ENCODE measurements at regions not wholly inside any gene's neighbourhood (a gene's known extent, or its start where the extent isn't known, plus 50 kb on each side); places are given as distances from the start of the nearest gene placed in this dataset.

DNA sequence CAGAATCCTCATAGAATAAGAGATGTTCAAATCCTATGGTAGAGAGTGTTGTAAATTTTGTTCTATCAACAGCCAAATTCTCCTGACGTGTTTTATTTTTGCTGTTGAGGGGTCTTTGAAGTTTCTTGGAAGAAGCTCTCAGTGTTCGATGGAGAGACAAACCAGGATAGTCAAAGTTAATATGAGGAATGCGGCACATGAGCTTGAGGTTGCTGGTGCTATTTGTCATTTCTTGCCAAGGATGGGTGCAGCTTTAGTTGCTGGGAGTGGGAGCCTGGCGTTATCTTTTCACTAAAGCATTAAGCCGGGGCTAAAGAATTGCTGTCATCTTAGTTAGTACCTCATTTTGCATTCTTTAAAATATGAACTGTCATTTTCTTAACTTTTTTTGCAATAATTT, 239.9 kb upstream of the CSNK1A1L start:
- H3K9me3 Mint-ChIP-seq (ENCODE audit: low read depth), result peaks cover 4% of the 10 kb centered on the region
- H3K27me3 Mint-ChIP-seq, result no peaks in the 10 kb centered on the region
- TF ChIP-seq, protein P1, sequence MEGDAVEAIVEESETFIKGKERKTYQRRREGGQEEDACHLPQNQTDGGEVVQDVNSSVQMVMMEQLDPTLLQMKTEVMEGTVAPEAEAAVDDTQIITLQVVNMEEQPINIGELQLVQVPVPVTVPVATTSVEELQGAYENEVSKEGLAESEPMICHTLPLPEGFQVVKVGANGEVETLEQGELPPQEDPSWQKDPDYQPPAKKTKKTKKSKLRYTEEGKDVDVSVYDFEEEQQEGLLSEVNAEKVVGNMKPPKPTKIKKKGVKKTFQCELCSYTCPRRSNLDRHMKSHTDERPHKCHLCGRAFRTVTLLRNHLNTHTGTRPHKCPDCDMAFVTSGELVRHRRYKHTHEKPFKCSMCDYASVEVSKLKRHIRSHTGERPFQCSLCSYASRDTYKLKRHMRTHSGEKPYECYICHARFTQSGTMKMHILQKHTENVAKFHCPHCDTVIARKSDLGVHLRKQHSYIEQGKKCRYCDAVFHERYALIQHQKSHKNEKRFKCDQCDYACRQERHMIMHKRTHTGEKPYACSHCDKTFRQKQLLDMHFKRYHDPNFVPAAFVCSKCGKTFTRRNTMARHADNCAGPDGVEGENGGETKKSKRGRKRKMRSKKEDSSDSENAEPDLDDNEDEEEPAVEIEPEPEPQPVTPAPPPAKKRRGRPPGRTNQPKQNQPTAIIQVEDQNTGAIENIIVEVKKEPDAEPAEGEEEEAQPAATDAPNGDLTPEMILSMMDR (IDR thresholded peaks at IDR 0.05; ENCODE audit: unreplicated experiment), result no peak
- no peak for DNase-seq (ENCODE audit: low spot score, unreplicated experiment)
- H3K36me3 Mint-ChIP-seq (ENCODE audit: insufficient read depth), result no peaks in the 10 kb centered on the region
- H3K4me1 Mint-ChIP-seq (ENCODE audit: low read depth), result no peaks in the 10 kb centered on the region
- H3K4me3 Mint-ChIP-seq (ENCODE audit: low read depth), result no peak overlapping the region
- H3K27ac Mint-ChIP-seq, result no peak overlapping the region

DNA sequence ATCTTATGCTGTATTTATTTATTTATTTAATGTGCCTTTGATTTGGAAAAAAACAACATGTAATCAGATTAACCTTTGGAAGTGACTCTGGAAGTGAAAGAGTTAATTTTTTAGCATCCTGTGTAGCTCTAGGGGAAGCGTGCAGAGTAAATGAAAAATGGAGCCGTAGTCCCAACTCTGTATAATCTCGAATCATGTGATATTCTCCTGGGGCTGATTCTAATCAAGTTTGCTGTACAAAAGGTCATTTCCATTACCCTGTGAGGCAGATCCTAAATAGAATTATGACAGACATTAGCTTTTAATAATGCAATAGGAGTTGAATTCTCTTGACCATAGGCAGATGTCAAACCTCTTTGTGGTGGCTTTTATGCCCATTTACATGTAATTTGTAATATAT, 238.6 kb upstream of the CSNK1A1L start:
- no peaks in the 10 kb centered on the region for H3K36me3 Mint-ChIP-seq (ENCODE audit: insufficient read depth)
- no peaks in the 10 kb centered on the region for H3K4me1 Mint-ChIP-seq (ENCODE audit: low read depth)
- no peaks in the 10 kb centered on the region for H3K27me3 Mint-ChIP-seq
- H3K9me3 Mint-ChIP-seq (ENCODE audit: low read depth), result peaks cover 4% of the 10 kb centered on the region
- DNase-seq (ENCODE audit: low spot score, unreplicated experiment), result no peak
- H3K4me3 Mint-ChIP-seq (ENCODE audit: low read depth), result no peak overlapping the region
- H3K27ac Mint-ChIP-seq, result no peak overlapping the region
- TF ChIP-seq, protein P1 (IDR thresholded peaks at IDR 0.05; ENCODE audit: unreplicated experiment), result no peak

DNA sequence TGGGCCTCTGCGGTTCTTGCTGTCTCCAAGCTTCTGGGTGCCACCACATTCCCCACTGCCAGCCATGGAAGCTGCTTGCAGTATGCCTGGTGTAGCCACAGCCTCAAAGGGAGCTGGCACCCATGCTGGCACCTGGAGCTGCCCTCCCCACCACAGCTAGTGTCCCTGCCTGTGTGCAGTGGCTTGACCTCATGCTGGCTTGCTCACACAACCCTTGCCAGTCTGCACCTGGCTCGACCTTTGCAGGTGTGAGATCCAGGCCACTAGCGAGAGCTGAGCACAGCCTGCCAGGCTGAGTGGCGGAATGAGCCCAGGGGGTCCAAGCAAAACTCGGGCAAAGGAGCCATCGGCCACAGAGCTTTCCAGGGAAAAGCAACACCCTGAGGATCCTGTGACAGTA, 236.7 kb upstream of the CSNK1A1L start:
- Mint-ChIP-seq H3K4me1 (ENCODE audit: low read depth) (no peaks in the 10 kb centered on the region), H3K27me3 (no peaks in the 10 kb centered on the region), H3K36me3 (ENCODE audit: insufficient read depth) (no peaks in the 10 kb centered on the region)

DNA sequence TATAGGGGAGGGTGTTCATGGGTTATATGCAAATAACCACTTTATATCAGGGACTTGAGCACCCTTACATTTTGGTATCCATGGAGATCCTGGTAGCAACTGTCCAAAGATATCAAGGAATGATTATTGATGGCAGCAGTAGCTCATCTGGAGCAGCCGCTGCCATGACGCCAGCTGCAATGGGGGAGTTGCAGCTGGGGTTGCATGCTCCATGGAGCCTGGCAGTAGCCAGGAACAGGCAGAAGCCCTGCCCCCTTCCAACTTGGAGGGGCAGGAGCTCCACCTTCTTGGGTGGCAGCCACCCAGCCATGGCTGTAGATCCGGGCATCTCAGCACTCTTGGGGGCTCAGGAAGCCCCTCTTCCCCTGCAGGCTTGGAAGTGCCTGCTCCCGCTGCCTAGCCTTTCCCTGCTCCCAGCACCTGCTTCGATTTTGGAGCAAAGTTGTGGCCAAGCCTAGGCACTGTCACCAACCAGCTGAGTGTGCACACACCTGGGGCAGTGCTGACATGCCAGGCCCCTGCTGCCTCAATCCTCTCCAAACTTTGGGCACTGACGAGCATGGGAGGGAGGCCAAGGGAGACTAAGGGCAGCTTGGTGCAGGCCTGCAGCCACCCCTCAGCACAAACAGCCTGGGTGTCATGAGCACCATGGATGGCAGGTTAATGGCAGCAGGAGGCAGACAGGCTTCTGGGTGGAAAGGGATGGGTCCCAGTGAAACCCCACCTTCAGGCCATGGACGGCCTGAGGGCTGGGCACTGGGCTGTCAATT, 235.6 kb upstream of the CSNK1A1L start:
- TF ChIP-seq, protein P1 (IDR thresholded peaks at IDR 0.05; ENCODE audit: unreplicated experiment), result no peak
- Mint-ChIP-seq H3K9me3 (ENCODE audit: low read depth) (no peaks in the 10 kb centered on the region), H3K27ac (no peak overlapping the region), H3K36me3 (ENCODE audit: insufficient read depth) (no peaks in the 10 kb centered on the region), H3K4me3 (ENCODE audit: low read depth) (no peak overlapping the region), H3K4me1 (ENCODE audit: low read depth) (no peaks in the 10 kb centered on the region), H3K27me3 (no peaks in the 10 kb centered on the region)
- DNase-seq (ENCODE audit: low spot score, unreplicated experiment), result no peak

More for the DNA sequence above, 236.7 kb upstream of the CSNK1A1L start:
- DNase-seq (ENCODE audit: low spot score, unreplicated experiment), result no peak
- H3K9me3 Mint-ChIP-seq (ENCODE audit: low read depth), result no peaks in the 10 kb centered on the region
- TF ChIP-seq, protein P1 (IDR thresholded peaks at IDR 0.05; ENCODE audit: unreplicated experiment), result no peak
- no peak overlapping the region for H3K27ac Mint-ChIP-seq
- H3K4me3 Mint-ChIP-seq (ENCODE audit: low read depth), result no peak overlapping the region

DNA sequence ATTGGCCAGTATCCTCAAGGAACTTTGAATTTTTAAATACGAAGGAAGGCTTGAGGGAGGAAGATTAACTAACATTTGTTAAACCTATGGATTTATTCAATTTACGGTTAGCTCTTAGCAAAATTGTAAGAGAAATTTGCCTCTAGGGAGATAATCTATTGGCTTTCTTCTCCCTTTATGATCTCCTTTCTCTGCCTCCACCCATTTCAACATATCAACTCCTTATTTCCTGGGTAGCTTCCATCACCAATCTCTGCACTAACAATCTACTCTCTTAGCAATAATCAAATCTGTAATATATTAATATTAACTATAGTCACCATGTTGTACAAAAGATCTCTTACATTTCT, 233.9 kb upstream of the CSNK1A1L start:
- Mint-ChIP-seq H3K27ac (no peak overlapping the region), H3K27me3 (no peaks in the 10 kb centered on the region), H3K4me3 (ENCODE audit: low read depth) (no peak overlapping the region), H3K36me3 (ENCODE audit: insufficient read depth) (no peaks in the 10 kb centered on the region), H3K4me1 (ENCODE audit: low read depth) (no peaks in the 10 kb centered on the region), H3K9me3 (ENCODE audit: low read depth) (no peaks in the 10 kb centered on the region)
- no peak for DNase-seq (ENCODE audit: low spot score, unreplicated experiment)
- TF ChIP-seq, protein P1 (IDR thresholded peaks at IDR 0.05; ENCODE audit: unreplicated experiment), result no peak
